ENCODE measurements at regions not wholly inside any gene's neighbourhood (a gene's known extent, or its start where the extent isn't known, plus 50 kb on each side); places are given as distances from the start of the nearest gene placed in this dataset.
A peak's percentile ranks its signal among the peaks of the same experiment; 100 is the strongest.
"Not testable (repeated sequence)": the region's sequence is repeated elsewhere in the genome, so short reads cannot be mapped to it uniquely, and the experiment has no call there.

DNA sequence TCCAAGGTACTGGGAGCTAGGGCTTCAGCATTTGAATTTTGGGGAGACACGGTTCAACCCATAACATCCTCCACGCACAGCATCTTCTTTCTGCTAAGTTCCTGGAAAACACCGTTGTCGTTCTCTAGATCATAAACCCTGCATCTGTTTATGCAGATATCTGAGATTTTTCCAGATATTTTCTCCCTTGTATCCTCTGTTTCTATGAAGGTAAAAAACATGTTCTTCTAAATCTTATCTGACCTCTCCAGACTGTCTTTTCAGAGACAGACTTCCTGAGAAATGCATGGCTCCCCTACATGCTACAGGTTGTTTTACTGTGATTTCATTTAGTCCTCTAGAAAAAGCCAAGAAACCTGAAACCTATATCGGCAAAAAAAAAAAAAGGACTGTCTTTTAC lies 152.3 kb upstream of the KLF3 start:
- no peak for DNase-seq

DNA sequence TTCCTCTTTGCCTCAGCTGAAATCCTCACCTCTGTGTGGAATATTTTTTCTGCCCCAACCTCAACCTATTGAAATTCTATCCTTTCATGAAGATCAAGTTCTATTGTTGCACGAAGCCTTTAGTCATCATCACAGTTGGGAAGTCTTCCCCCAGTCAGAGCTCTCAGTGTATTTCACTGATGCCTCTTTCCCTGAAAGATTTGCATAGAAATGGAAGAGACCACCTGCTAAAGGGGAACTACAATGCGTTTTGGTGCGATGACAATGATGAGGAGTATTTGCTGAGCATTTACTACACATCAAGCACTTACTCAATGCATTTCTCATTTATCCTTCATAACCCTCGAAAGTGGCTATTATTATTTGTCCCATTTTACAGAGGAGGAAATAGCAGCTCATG lies 151.2 kb upstream of the KLF3 start:
- no peak for DNase-seq

GRCh38 chr4:38514465-38515146 lies 149.4 kb upstream of the KLF3 start:
- DNase-seq = no peak

- DNase-seq = no peak
Measured at GRCh38 chr4:38516190-38516589, 147.8 kb upstream of the KLF3 start.

- peak in 3 of 51 donors; percentile 5 to 6 (median 5) for DNase-seq
Measured at GRCh38 chr4:38519666-38520065, 144.3 kb upstream of the KLF3 start.

- DNase-seq = no peak
Measured at GRCh38 chr4:38523054-38523453, 140.9 kb upstream of the KLF3 start.

DNA sequence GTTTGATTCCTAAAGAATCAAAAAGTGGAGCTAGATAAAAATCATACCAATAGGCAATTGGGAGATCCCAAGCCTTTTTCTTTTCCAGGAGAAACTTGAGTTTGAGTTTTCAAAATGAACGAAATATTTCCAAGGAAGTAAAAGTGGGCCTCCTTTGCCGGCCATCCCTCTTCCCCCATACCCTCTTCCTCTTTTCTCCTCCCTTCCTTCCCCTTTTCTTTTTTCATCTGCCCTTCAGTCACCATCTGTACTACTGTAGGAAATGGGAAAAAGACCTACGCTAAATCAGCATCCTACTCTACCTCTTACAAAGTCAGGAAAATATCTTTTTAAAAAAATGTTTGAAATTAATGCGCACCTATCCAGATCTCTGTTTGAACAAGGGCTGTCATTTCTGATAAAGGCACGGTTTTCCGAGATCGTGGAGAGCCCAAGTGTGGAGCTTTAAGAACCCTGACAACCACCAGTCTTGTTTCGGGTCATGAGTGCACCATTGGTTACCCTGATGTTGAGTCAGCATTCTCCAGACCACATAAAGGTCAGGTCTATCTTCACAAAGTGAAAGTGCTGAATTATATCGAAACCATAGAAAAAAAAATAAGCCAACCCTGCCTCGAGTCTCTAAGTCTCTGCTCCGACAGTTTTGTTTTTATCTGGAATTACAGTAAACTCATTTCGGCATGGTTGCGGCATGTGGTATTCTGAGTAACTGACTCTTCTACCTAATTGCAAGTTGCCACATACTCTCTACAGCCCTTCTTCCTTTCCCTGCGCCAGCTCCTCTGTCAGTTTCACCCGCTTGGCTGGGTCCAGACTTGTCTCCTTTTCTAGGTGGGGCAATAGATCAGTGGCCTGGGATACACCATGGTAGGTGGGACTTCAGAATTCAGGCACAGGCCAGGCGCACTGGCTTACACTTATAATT lies 140.2 kb upstream of the KLF3 start:
- DNase-seq = peak in 1 of 51 donors; percentile 7

GRCh38 chr4:38526412-38526811 lies 137.6 kb upstream of the KLF3 start:
- DNase-seq = no peak

DNA sequence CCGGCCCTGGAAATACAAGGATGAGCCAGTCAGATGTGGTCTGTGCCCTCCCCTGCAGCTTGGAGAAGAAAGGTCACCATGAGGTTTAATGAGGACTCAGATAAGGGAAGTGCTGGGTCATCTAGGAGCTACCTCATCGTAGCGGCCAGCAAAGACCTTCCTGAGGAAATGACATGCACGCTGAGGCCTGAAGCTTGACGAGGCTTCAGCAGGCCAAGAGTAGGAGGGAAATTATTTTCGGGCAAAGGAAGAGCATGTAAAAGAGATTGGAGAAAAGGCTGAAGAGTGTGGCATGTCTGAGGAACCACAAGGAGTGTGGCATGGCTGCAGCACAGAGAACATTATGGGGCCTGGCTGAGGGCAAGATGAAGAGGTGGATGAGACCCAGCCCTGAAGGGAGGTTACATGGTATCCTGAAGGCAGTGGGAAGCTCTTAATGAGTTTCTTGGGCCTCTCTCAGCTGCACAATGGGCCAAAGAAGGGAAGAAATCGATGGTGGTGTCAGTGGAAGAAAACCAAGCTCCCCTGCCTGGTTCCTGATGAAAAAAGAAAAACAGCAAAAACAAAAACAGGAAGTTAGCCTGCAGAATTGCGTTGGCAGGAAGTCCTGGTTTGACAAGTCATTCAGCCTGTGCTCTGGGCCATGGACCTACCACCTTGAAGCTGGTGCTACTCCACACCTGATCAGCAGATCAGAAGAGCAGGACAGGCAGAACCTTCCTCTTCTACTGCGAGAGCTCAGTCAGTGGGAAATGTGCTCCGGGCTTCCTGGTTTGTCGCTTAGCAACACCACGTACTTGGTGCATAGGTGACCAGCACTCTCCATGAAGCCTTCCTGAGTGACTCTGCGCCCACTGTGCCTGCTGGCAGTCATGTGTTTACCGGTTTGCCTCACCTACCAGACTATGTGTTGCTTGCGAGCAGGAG lies 134.5 kb upstream of the KLF3 start:
- peak in 11 of 51 donors; percentile 4 to 30 (median 18) for DNase-seq

- DNase-seq = no peak
Measured at GRCh38 chr4:38530486-38530885, 133.5 kb upstream of the KLF3 start.

DNA sequence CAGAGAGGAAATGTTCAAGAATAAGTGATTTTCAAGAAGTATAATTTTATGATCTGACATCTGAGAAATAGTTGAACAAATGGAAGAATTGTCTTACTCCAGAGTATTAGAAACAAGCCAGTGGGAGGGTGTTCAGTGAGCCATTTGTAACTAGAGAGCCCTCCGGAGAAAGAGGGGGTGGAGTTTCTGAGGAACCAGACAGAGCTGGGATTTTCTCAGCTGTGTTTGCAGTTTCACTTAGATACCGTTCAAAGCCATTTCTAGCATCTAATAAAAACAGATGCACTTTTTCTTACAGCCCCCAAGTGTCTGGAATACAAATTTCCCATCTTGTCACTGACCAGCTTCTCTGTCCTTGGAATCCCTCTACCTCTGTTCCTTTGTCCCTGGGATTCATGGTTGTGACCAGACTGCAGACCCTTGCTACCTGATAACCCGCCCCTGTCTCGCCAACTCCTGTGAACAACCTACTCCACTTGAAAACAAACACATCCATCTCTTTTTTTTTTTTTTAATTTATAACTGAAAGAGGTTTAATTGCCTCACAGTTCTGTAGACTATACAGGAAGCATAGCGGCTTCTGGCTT lies 132.8 kb upstream of the KLF3 start:
- no peak for DNase-seq

- no peak for DNase-seq
Measured at GRCh38 chr4:38532908-38533499, 131.0 kb upstream of the KLF3 start.

GRCh38 chr4:38534344-38535045 lies 129.5 kb upstream of the KLF3 start:
- no peak for DNase-seq

- DNase-seq = not testable (repeated sequence)
Measured at GRCh38 chr4:38535071-38535470, 128.9 kb upstream of the KLF3 start.

DNA sequence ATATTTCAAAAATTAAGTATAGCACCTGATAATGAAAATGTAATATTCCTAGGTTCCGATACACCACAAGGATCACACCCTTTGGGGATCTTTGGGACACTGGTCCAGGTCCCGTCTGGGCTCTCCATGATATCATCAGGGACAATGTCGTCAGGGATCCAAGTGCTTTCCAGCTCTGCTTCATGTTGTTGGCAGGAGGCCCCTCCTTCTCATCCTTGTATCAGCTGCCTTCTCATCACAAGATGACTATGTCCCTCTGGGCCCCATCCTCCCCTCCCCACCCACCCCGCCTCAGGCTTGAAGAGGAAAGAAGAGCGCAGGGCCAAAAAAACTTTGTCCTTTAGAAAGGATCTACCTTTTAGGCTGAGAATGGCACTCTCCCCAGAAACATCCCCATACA lies 128.3 kb upstream of the KLF3 start:
- DNase-seq = no peak

DNA sequence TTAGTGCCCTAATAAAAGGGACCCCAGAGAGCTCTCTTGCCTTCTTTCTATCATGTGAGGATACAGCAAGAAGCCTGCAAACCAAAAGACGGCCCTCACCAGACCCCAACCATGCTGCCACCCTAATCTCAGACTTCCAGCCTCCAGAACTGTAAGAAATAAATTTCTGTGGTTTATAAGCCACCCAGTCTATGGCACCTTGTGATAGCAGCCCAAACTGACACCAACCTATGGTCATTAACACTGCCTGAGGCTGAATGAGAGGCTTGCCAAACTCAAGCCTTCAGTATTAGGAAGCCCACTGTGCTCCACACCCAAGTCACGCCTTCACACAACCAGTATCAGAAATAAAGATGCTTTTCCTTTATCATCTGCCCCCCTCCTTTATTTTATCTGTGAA lies 127.3 kb upstream of the KLF3 start:
- no peak for DNase-seq

DNA sequence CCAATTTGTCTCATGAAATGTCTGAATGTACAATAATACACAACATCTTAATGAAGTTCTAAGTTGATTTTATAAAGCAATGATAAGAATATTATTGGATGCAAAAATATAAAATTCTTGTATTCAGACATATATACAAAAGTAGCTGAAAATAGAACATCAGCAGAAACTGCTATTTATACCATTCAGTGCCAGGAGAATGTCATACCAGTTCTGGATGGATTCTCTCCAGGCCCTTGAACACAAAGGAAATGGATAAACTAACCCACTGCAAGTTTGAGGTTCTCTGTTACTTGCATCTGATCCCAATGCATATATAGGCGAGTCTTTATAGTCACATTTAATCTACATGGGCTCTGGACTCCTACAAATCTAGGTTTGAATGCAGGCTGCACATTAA lies 126.3 kb upstream of the KLF3 start:
- no peak for DNase-seq

DNA sequence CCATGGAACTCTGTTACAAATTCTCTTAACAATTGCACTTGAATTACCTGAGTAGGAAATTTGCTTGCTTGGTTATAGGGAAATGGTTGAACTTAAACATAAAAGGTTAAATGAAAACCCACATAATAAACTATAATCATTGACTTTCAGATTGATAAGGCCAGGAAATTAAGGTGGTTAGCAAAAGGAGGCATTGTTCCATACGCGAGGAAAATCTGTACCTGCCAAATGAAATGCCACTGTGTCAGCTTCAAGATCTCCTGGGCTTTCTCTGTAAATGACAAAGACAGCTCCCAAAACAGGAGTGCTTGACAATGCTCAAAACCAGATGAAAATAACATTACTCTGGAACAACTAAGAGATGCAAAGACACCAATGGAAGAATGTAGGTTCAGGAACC lies 125.5 kb upstream of the KLF3 start:
- DNase-seq = no peak

DNA sequence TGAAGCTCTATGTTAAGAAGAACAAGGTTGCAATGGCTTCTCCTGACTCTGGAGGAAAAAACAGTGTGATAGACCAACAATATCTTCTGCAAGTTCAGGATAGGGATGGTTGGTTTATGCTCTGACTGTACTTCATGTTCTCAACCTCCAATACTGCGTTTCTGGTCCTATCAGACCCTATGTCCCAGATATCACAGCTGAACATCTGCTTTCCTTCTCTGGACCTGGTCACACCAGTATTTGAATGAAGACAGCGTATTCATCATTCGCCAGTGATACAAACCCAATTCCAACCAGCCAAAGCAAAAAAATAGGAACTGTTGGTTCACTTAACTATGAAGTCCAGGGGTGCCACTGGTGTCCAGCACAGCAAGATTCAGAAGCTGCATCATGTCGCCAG lies 124.5 kb upstream of the KLF3 start:
- no peak for DNase-seq

DNA sequence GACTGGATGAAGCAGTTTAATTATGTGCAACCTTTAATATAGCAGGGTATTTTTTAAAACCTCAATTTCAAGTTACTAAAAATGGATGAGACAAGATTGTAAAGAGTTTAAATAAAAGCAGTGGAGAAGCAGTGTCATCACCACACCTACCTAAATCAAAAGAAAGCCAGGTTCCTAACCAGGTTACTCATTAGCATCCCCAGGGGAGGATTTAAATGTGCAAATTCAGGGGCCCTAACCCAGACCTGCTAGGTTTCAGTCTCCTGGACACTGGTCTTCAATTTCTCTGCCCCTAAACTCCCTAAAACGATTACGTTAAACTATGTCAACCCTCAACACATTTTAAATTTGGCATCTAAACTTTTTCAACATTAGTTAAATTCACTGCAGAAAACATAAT lies 116.9 kb upstream of the KLF3 start:
- no peak for DNase-seq
